Right atrium auricular region (tissue), 2 donors: ENCODE measurements at regions not wholly inside any gene's neighbourhood (a gene's known extent, or its start where the extent isn't known, plus 50 kb on each side); places are given as distances from the start of the nearest gene placed in this dataset.

Experiments used
- DNase-seq: peaks from one replicate; pipeline ENCODE4 v3.0.0-alpha.2; 2019; ENCODE audit warnings: low spot score
- H3K27ac ChIP-seq, 2 donors: fragments of 200-600 bp; sonication (generic); 1 replicate in 1 of 2; 2 replicates in 1 of 2; pipeline ENCODE4 v1.5.1; 2016 to 2019
- H3K27me3 ChIP-seq, 2 donors: fragments of 200-600 bp; sonication (generic); one replicate each; pipeline versions ENCODE4 v1.5.1 to v1.6.0; 2017 to 2019
- H3K36me3 ChIP-seq: fragments of 200-600 bp; sonication (generic); one replicate; pipeline ENCODE4 v1.5.1; 2016
- H3K4me1 ChIP-seq, 2 donors: fragments of 200-600 bp; sonication (generic); one replicate each; pipeline versions ENCODE4 v1.5.1 to v1.6.0; 2017 to 2019
- H3K4me3 ChIP-seq, 2 donors: fragments of 200-600 bp; sonication (generic); 1 replicate in 1 of 2; 2 replicates in 1 of 2; pipeline ENCODE4 v1.5.1; 2017 to 2019; ENCODE audit warnings: mild to moderate bottlenecking in 1 of 2, moderate library complexity in 1 of 2
- H3K9me3 ChIP-seq, 2 donors: fragments of 200-600 bp; sonication (generic); one replicate each; pipeline ENCODE4 v1.5.1; 2019
- CTCF ChIP-seq, 2 donors: fragments of 200-600 bp; sonication (generic); IDR thresholded peaks; one replicate each; pipeline ENCODE4 v1.5.1; 2019; ENCODE audit warnings: antibody characterized with exemption in 2 of 2

GRCh38 chr3:193874512-193874911 lies 261.4 kb upstream of the HES1 start:
- H3K9me3 ChIP-seq = no peaks in the 10 kb centered on the region
- DNase-seq = no peak
- H3K4me3 ChIP-seq = no peak overlapping the region
- H3K27me3 ChIP-seq = no peaks in the 10 kb centered on the region
- no peaks in the 10 kb centered on the region for H3K36me3 ChIP-seq
- no peak for TF ChIP-seq CTCF (IDR thresholded peaks at IDR 0.05)
- no peak overlapping the region for H3K27ac ChIP-seq
- peaks cover 0 to 7% of the 10 kb centered on the region in 2 donors for H3K4me1 ChIP-seq

GRCh38 chr3:193874997-193875593 lies 260.9 kb upstream of the HES1 start:
- no peak for DNase-seq
- no peaks in the 10 kb centered on the region for H3K9me3 ChIP-seq
- H3K4me1 ChIP-seq = peaks cover 0 to 2% of the 10 kb centered on the region in 2 donors
- H3K4me3 ChIP-seq = no peak overlapping the region
- H3K36me3 ChIP-seq = no peaks in the 10 kb centered on the region
- no peak for TF ChIP-seq CTCF (IDR thresholded peaks at IDR 0.05)
- H3K27ac ChIP-seq = no peak overlapping the region
- no peaks in the 10 kb centered on the region for H3K27me3 ChIP-seq

DNA sequence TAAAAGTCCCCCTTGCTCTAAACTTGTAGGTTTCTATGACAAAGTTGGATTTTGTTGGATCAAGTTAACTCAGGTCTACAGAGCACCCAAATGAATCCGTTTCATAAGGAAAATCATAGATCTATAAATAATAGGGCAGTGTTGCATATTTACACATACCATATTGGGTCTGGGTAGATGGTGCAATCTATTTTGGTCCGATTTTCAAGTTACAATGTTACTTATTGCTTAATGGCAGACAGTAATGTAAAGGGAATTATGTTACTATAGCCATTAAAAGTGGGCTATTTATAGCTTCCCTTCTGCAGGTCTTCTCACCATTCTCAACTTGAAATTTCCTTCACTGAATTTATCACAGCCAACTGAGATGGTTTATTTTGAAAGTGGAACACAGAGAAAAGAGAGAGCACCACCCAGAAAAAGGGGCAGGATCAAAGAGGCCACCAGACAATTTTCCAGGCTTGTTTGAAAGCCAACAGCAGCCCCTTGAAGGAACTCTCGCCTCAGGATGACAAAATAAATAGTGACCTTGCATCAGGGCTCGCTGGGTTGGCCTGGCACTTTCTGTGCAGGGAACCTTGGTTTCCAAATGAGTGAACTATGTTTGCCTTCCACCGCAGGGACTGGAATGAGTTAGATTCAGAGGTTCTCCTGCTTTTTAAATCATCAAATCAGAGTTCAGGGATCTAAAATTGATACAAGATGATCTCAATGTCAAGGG lies 260.2 kb upstream of the HES1 start:
- Histone ChIP-seq H3K36me3 (no peaks in the 10 kb centered on the region), H3K27ac (no peak overlapping the region), H3K27me3 (no peaks in the 10 kb centered on the region), H3K4me1 (no peaks in the 10 kb centered on the region), H3K4me3 (no peak overlapping the region), H3K9me3 (no peaks in the 10 kb centered on the region)
- no peak for TF ChIP-seq CTCF (IDR thresholded peaks at IDR 0.05)
- DNase-seq = no peak

DNA sequence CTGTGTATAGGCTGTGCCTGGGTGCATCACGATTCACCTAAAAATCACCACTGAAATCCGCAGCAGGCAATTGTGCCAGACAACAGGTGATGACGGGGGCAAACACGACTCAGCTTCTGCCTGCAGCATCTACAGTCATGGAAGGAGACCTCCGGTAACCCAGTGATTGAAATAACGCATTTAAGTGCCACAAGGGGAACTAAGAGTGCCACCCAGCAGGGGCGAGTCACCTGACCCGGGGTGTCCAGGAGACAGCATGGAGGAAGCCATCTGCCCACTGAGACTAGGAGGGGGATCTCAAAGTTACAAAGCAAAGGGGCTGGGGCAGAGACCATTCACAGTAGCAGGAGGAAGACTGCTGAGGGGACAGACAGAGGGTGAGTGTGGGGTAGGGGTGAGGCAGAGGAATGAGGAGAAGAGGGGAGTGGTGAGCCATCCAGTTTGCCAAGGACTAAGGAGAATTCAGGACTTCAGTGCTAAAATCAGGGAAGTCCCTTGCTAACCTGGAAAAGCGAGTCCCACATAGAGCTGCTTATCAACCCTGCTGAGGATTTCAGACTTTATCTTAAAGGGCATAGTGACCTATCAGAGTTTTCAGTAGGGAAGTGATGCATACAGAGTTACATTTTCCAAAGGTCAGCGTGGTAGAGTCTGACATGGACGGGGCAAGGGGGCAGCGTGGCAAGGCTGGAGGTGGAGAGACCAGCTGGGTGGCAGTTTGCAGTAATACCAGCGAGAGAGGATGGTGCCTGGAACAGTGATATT lies 256.7 kb upstream of the HES1 start:
- Histone ChIP-seq H3K9me3 (no peaks in the 10 kb centered on the region), H3K4me3 (no peak overlapping the region), H3K27ac (no peak overlapping the region), H3K36me3 (no peaks in the 10 kb centered on the region), H3K4me1 (no peaks in the 10 kb centered on the region), H3K27me3 (no peaks in the 10 kb centered on the region)
- no peak for DNase-seq
- no peak for TF ChIP-seq CTCF (IDR thresholded peaks at IDR 0.05)

DNA sequence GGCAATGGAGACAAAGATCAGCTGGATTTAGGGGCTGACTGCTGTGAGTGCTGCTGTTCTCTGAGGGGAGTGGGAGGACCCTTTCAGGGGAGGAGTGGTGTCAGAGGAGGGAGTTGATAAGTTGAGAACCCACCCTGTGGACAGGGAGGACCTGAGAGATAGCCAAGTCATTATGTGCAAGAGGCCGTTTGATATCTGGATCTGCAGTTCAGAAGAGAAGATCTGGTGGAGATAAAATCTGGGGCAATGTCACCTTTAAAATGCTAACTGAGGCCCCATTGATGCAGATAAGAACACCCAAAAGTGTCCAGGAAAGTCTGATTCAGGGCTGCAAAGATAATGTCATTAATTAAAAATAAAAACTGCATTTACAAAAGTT lies 256.1 kb upstream of the HES1 start:
- no peak for TF ChIP-seq CTCF (IDR thresholded peaks at IDR 0.05)
- no peak for DNase-seq
- H3K27me3 ChIP-seq = no peaks in the 10 kb centered on the region

More for the DNA sequence above, 256.1 kb upstream of the HES1 start:
- H3K4me1 ChIP-seq = no peaks in the 10 kb centered on the region
- no peaks in the 10 kb centered on the region for H3K9me3 ChIP-seq
- no peaks in the 10 kb centered on the region for H3K36me3 ChIP-seq
- H3K27ac ChIP-seq = no peak overlapping the region
- no peak overlapping the region for H3K4me3 ChIP-seq
